Epithelial cell of esophagus (primary cell): ENCODE measurements at regions not wholly inside any gene's neighbourhood (a gene's known extent, or its start where the extent isn't known, plus 50 kb on each side); places are given as distances from the start of the nearest gene placed in this dataset.

Experiments
- DNase-seq: peaks from one replicate; pipeline ENCODE4 v3.0.0; 2010; ENCODE audit warnings: low read depth
- H3K4me3 ChIP-seq: 2 replicates; pipeline ENCODE4 v1.5.1; 2011; ENCODE audit warnings: mild to moderate bottlenecking, low read length, control low read depth
- CTCF ChIP-seq: IDR thresholded peaks from 2 replicates; pipeline ENCODE4 v1.5.1; 2011; ENCODE audit warnings: low read depth, mild to moderate bottlenecking, low read length, control low read depth, inconsistent platforms; ENCODE audit not compliant: insufficient read depth; ENCODE audit errors: missing control alignments

DNA sequence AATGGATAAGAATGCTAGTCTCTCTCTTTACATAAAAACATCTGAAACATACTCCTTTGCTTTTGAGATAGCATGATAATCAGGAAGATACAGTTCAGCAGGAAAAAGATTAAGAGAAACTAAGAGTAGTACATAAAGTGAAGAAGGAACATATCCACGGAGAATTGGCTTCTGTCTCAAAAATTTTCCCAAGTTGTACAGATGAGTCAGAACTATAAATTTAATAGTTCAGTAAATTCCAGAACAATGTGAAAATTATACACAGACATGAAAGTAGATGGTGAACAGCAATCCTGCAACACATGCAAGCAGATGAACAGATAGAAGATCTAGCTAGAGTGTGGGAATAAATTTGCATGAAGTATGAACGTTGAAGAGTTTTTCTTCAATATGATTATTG is 691.4 kb upstream of the RIOK2 start:
- DNase-seq = no peak
- no peak for TF ChIP-seq CTCF
- H3K4me3 ChIP-seq = no peak overlapping the region

DNA sequence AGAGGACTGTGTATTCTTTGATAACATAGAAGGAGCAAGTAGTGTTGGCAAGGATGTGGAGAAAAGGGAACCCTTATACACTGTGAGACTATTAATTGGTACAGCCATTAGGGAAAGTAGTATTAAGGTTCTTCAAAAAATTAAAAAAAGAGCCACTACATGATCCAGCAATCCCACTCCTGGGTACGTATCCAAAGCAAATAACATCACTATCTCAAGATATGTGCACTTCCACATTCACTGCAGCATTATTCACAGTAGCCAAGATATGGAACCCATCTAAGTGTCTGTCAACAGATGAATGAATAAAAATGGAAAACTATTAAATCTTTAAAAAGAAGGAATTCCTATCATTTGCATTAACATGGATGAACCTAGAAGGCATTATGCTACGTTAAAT is 693.2 kb upstream of the RIOK2 start:
- TF ChIP-seq CTCF = no peak
- DNase-seq = no peak
- H3K4me3 ChIP-seq = no peak overlapping the region

- no peak for DNase-seq
- TF ChIP-seq CTCF = no peak
- no peak overlapping the region for H3K4me3 ChIP-seq
These were observed 694.5 kb upstream of the RIOK2 start for GRCh38 chr5:97877588-97877987.

- H3K4me3 ChIP-seq = no peak overlapping the region
- TF ChIP-seq CTCF = no peak
- no peak for DNase-seq
These were observed 705.4 kb upstream of the RIOK2 start for GRCh38 chr5:97888439-97888838.

DNA sequence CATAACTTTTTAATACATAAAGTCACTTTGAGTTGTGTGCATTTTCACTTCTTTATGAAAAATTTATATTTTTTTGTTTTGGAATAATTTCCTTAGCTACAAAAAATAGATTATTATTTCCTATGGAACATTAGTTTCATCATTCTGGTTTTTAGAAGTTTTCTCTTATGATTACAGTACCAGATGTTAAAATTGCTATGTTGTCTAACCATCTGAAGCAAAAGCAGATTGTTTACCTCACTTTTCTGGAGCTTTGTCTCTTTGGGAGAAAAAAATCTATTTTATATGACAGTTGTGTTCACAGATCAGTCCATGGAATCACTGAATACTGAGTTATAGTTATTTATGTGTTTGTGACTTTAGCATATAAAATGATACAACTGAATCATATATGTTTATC is 708.9 kb upstream of the RIOK2 start:
- H3K4me3 ChIP-seq = no peak overlapping the region
- TF ChIP-seq CTCF = no peak
- no peak for DNase-seq

- TF ChIP-seq CTCF = no peak
- H3K4me3 ChIP-seq = no peak overlapping the region
- no peak for DNase-seq
These were observed 720.7 kb upstream of the RIOK2 start for GRCh38 chr5:97903742-97904141.

GRCh38 chr5:97906135-97906534 is 723.1 kb upstream of the RIOK2 start:
- TF ChIP-seq CTCF = no peak
- DNase-seq = no peak
- no peak overlapping the region for H3K4me3 ChIP-seq
